ENCODE measurements at regions not wholly inside any gene's neighbourhood (a gene's known extent, or its start where the extent isn't known, plus 50 kb on each side); places are given as distances from the start of the nearest gene placed in this dataset.

DNA sequence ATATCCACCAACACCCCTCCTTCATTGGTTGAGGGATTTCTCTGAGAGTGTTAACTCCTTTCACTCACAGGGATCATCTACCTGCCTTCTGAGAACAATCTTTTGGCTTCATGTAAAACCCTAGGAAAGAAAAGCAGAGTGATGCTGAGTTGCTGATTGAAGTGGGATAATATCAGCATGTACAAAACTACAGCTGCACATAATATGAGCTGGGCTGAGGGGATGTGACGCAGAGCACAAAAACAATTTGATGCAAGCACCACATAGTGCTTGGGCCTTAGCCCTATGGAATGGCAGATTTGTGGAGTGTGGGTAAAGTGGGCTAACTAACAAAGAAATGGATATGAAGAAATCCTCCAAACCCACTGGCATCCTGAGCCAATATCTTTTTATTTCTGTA, 267.6 kb upstream of the KCNH8 start:
- TF ChIP-seq, protein P1, sequence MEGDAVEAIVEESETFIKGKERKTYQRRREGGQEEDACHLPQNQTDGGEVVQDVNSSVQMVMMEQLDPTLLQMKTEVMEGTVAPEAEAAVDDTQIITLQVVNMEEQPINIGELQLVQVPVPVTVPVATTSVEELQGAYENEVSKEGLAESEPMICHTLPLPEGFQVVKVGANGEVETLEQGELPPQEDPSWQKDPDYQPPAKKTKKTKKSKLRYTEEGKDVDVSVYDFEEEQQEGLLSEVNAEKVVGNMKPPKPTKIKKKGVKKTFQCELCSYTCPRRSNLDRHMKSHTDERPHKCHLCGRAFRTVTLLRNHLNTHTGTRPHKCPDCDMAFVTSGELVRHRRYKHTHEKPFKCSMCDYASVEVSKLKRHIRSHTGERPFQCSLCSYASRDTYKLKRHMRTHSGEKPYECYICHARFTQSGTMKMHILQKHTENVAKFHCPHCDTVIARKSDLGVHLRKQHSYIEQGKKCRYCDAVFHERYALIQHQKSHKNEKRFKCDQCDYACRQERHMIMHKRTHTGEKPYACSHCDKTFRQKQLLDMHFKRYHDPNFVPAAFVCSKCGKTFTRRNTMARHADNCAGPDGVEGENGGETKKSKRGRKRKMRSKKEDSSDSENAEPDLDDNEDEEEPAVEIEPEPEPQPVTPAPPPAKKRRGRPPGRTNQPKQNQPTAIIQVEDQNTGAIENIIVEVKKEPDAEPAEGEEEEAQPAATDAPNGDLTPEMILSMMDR (IDR thresholded peaks at IDR 0.05; ENCODE audit: low read length): no peak
- no peak for TF ChIP-seq EZH2 (IDR thresholded peaks at IDR 0.05; ENCODE audit: borderline replicate concordance, low read length)
